ENCODE measurements at regions not wholly inside any gene's neighbourhood (a gene's known extent, or its start where the extent isn't known, plus 50 kb on each side); places are given as distances from the start of the nearest gene placed in this dataset.

- DNase-seq (ENCODE audit: low spot score) = peak; percentile 34
- in situ Hi-C loops (cut with HindIII; ENCODE audit: low sequenced_read_pairs) = no loop called here
Measured at GRCh38 chr10:76675951-76676587, 961.5 kb downstream of the KCNMA1 start.

GRCh38 chr10:76675561-76675950, 962.1 kb downstream of the KCNMA1 start:
- in situ Hi-C loops (cut with HindIII; ENCODE audit: low sequenced_read_pairs) = no loop called here
- DNase-seq (ENCODE audit: low spot score) = no peak

DNA sequence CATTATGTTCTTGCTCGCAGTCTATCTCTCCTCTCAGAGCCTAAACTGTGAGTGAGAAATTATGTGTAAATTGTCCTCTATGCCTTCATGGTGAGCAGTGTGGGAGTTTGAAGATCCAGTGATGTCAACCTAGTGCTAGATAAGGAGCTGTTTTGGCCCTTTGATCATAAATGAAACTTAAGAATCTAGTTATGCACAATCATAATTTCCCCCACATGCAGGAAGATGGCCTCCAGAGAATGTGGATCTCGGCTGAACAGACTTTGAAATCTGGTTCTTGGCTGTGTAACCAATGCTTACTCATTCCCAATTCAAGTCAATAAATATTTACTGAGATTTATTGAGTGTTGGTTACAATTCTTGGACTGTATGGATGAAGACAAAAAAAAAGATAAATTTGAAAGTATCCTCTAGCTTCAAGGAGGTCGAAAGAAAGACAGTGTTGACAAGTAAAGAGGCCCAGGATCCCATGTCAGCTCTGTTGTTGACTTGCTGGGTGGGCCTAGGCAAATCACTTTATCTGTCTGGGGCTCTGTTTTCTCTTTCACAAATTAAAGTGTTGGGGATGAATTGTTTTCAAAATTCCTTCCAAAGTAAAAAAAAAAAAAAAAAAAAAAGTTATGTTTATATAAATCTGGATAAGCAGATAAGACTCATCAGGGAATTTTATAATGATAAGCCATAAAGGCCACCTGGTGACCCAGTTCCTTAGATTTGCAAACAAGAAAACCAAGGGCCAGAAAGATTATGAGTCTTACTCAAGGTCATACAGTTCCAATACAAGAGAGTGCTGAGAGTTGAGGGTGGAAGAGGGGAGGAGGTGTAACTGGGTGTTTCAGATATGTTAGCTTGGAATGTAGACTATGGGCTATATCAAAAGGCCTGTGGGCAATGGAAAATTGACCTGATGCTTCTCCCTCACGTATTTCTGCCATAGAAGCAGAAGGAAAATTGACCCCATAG, 969.9 kb downstream of the KCNMA1 start:
- in situ Hi-C loops (cut with HindIII; ENCODE audit: low sequenced_read_pairs) = no loop called here
- no peak for DNase-seq (ENCODE audit: low spot score)

- in situ Hi-C loops (cut with HindIII; ENCODE audit: low sequenced_read_pairs) = no loop called here
- no peak for DNase-seq (ENCODE audit: low spot score)
Measured at GRCh38 chr10:76666891-76667290, 970.7 kb downstream of the KCNMA1 start.

- in situ Hi-C loops (cut with HindIII; ENCODE audit: low sequenced_read_pairs) = no loop called here
- no peak for DNase-seq (ENCODE audit: low spot score)
Measured at GRCh38 chr10:76665029-76665428, 972.6 kb downstream of the KCNMA1 start.

- in situ Hi-C loops (cut with HindIII; ENCODE audit: low sequenced_read_pairs) = no loop called here
- DNase-seq (ENCODE audit: low spot score) = no peak
Measured at GRCh38 chr10:76657337-76658012, 980.1 kb downstream of the KCNMA1 start.

DNA sequence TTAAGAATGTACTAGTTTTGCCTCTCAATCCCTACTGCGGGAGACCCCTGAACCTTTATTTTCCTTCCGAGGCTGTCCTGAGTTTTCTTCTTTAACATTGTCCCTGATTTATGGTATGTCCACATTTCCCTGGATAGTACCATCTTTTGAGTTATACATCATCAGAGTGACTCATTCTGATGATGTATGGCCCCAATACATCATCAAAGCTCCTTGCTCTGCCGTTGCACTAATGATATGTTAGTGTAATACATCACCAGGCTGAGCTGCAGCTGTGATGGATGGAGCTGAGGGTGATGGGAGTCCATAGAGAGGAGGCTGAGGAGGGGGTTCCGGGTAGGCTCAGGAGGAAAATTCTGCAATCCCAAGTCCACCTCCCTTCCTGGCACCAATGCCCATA, 986.5 kb downstream of the KCNMA1 start:
- no peak for DNase-seq (ENCODE audit: low spot score)
- in situ Hi-C loops (cut with HindIII; ENCODE audit: low sequenced_read_pairs) = no loop called here

DNA sequence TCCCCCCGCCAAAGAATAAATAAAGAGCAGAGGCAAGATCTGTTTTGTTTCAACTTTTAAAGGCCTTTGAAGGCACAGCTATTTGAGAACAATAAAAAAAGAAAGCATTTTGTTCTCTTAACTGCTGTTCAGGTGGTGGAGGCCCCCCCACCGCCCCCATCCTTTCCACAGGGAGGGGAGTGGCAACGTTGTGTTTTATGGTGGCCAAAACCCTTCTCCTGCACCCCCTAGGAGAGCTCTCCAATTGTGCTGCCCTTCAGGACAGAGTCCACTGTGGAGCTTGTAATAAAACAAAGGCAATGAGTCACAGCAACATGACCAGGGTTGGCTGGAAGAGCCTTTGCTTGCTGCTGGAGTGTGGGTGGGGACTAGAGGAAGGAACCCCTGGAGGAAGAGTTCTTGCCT, 987.9 kb downstream of the KCNMA1 start:
- in situ Hi-C loops (cut with HindIII; ENCODE audit: low sequenced_read_pairs) = no loop called here
- DNase-seq (ENCODE audit: low spot score) = no peak

GRCh38 chr10:76649254-76649653, 988.4 kb downstream of the KCNMA1 start:
- DNase-seq (ENCODE audit: low spot score) = no peak
- in situ Hi-C loops (cut with HindIII; ENCODE audit: low sequenced_read_pairs) = no loop called here

DNA sequence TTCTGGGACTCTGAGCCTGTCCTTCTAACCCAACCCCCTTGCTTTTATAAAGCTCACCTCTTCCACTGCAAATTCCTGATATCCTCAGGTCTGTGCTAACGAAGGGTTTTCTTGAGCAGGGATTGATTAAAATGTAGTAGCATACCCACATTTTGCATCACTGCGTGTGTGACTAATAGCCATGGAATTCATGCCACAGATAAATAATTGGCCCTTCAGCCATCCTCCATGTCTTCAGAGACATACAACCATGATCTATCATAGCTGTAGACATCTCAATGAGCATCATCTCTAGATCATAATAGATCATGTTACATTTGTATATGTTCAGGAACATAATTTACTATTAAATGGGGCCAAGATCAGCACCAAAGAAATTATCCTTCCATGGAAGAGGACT, 990.3 kb downstream of the KCNMA1 start:
- DNase-seq (ENCODE audit: low spot score) = no peak
- in situ Hi-C loops (cut with HindIII; ENCODE audit: low sequenced_read_pairs) = no loop called here

- in situ Hi-C loops (cut with HindIII; ENCODE audit: low sequenced_read_pairs) = no loop called here
- no peak for DNase-seq (ENCODE audit: low spot score)
Measured at GRCh38 chr10:76645341-76645740, 992.3 kb downstream of the KCNMA1 start.

DNA sequence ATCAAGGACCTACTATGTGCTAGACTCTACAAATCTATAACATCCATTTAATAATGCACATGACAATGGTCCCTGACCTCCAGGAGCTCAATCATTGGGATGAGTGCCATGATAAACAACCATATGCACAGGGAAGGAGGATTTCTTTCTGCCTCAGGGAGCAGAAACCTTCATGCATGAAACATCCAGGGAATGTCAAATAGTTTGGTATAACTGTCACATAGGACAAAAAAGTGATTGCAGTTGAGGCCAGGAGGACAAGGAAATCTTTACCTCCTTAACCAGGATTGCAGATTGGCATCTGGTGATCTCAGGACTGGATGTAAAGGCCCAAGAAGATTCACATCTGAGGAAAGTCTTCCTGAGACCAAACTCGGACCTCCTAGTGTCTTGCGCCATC, 993.1 kb downstream of the KCNMA1 start:
- DNase-seq (ENCODE audit: low spot score) = no peak
- in situ Hi-C loops (cut with HindIII; ENCODE audit: low sequenced_read_pairs) = no loop called here

- in situ Hi-C loops (cut with HindIII; ENCODE audit: low sequenced_read_pairs) = no loop called here
Measured at GRCh38 chr10:76643511-76643911, 994.1 kb downstream of the KCNMA1 start.

DNA sequence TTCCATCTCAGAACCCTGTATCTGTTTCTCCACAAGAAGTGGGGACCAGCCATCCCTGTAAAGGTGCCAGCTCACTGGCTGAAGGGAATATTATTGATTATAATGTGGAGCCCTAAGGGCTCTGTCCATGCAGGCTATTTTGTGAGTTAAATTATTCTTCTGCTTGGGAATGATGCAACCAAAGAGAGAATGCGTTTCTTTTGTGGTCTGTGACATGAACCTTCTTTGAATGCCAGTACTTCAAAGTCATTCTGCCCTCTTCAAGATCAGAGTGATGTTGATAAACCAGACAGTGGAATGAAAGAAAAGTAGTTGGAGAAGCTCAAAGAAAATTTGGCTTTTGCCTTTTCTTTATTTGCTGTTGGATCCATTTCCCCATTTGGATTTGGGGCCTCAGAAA, 995.2 kb downstream of the KCNMA1 start:
- in situ Hi-C loops (cut with HindIII; ENCODE audit: low sequenced_read_pairs) = no loop called here
- no peak for DNase-seq (ENCODE audit: low spot score)

More at GRCh38 chr10:76643511-76643911, 994.1 kb downstream of the KCNMA1 start:
- DNase-seq (ENCODE audit: low spot score) = no peak

- in situ Hi-C loops (cut with HindIII; ENCODE audit: low sequenced_read_pairs) = no loop called here
- no peak for DNase-seq (ENCODE audit: low spot score)
Measured at GRCh38 chr10:76641215-76641614, 996.4 kb downstream of the KCNMA1 start.

DNA sequence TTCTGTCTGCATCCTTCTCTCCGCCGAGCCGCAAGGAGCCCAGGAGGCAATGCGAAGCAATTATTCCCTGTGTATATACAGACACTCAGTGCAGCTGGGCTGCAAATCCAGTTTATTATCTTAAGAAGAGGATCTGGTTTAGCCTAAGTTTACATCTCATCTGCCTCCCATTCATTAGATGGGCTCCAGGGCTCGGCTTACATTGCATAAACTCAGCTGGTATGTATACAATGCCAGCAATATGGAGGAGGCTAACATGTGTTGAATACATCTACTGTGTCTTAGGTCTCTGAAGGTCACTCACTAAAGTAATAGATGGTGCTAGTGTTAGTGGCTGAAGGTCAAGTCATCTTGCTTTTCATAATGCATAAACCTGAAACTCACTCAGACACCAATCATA, 996.8 kb downstream of the KCNMA1 start:
- DNase-seq (ENCODE audit: low spot score) = no peak
- in situ Hi-C loops (cut with HindIII; ENCODE audit: low sequenced_read_pairs) = no loop called here

- in situ Hi-C loops (cut with HindIII; ENCODE audit: low sequenced_read_pairs) = no loop called here
- no peak for DNase-seq (ENCODE audit: low spot score)
Measured at GRCh38 chr10:76632767-76633051, 1004.9 kb downstream of the KCNMA1 start.

DNA sequence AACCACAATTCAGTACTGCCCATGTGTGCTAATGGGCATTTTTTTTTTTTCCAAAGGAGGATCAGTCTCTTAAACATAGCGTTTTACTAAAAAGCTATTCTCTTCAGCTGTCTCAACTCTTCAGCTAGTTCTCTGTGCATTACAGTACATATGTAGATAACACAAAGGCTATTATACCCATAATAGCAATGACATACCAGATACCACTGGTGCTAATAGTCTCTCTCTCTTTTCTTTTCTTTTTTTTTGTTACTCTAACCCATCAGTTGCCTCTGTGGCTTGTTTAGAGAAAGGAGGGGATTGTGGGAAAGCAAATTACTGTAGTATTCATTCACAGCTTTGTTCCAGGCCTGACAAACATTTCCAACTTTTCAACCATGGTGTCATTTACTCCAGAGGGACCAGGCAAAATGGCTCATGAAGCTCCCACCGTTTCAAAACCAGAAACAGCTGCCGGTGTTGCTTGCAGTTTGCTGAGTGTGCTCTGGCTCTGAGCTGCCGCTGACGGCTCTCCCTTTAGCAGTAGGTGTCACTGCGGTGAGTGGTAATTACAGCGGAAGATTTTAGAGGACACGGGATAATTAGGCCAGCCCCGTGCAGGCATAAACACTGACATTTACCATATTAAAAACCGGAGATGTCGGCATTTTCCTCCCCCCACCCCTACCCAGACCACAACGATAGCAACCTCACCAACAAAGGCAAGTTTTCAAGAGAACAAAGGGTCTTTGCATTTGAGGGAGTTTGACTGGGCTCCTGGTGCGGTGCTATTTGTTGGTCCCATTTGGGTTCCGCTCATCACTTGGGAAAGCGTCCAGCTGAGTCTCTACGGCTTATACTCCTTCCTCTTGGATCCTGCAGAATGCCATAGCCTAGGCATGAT, 1005.5 kb downstream of the KCNMA1 start:
- in situ Hi-C loops (cut with HindIII; ENCODE audit: low sequenced_read_pairs) = no loop called here
- DNase-seq (ENCODE audit: low spot score) = no peak

GRCh38 chr10:76631036-76631670, 1006.5 kb downstream of the KCNMA1 start:
- no peak for DNase-seq (ENCODE audit: low spot score)
- in situ Hi-C loops (cut with HindIII; ENCODE audit: low sequenced_read_pairs) = no loop called here

All from G401 (cell line).